DND-41 (cell line): ENCODE measurements at regions not wholly inside any gene's neighbourhood (a gene's known extent, or its start where the extent isn't known, plus 50 kb on each side); places are given as distances from the start of the nearest gene placed in this dataset.

Experiments
- ATAC-seq: fragments of 200-7000 bp; cut with Tn5 transposase; 3 replicates; pipeline ENCODE4 v1.9.1; 2021; ENCODE audit warnings: low read depth; ENCODE audit not compliant: insufficient read depth
- DNase-seq: peaks from one replicate; pipeline ENCODE4 v3.0.0-alpha.2; 2020
- H2AFZ ChIP-seq: 2 replicates; pipeline ENCODE4 v1.6.0; 2012; ENCODE audit warnings: low read depth, low read length
- H3K27ac ChIP-seq: 2 replicates; pipeline ENCODE4 v1.5.1; 2012; ENCODE audit warnings: low read length, inconsistent platforms
- H3K27me3 ChIP-seq: fragments of 200-600 bp; sonication (generic); 2 replicates; pipeline ENCODE4 v1.6.0; 2012; ENCODE audit warnings: low read length, mild to moderate bottlenecking, inconsistent platforms; ENCODE audit not compliant: insufficient read depth, poor library complexity
- H3K36me3 ChIP-seq: 2 replicates; pipeline ENCODE4 v1.5.1; 2012; ENCODE audit warnings: low read length, inconsistent platforms; ENCODE audit not compliant: insufficient read depth
- H3K4me1 ChIP-seq: 2 replicates; pipeline ENCODE4 v1.5.1; 2012; ENCODE audit warnings: mild to moderate bottlenecking, low read length; ENCODE audit not compliant: insufficient read depth
- H3K4me2 ChIP-seq: 2 replicates; pipeline ENCODE4 v1.6.0; 2012; ENCODE audit warnings: mild to moderate bottlenecking, moderate library complexity, low read length, inconsistent platforms; ENCODE audit not compliant: insufficient read depth
- H3K4me3 ChIP-seq, 2 experiments: fragments of 200-600 bp in 1 of 2; shearing (Covaris generic) in 1 of 2; 2 replicates each; pipeline ENCODE4 v1.5.1; 2012 to 2016; ENCODE audit warnings: inconsistent platforms in 2 of 2, low read length in 2 of 2, mild to moderate bottlenecking in 2 of 2, low read depth in 1 of 2, moderate library complexity in 1 of 2
- H3K79me2 ChIP-seq: 2 replicates; pipeline ENCODE4 v1.6.0; 2012; ENCODE audit warnings: low read length, inconsistent platforms; ENCODE audit not compliant: insufficient read depth
- H3K9ac ChIP-seq: 2 replicates; pipeline ENCODE4 v1.6.0; 2012; ENCODE audit warnings: low read depth, mild to moderate bottlenecking, inconsistent platforms, low read length, moderate library complexity
- H3K9me3 ChIP-seq: 2 replicates; pipeline ENCODE4 v1.5.1; 2012; ENCODE audit warnings: low read length, moderate library complexity, mild to moderate bottlenecking, inconsistent platforms; ENCODE audit not compliant: insufficient read depth, severe bottlenecking
- H4K20me1 ChIP-seq: 2 replicates; pipeline ENCODE4 v1.6.0; 2012; ENCODE audit warnings: low read length; ENCODE audit not compliant: insufficient read depth
- CTCF ChIP-seq: IDR thresholded peaks from 2 replicates; pipeline ENCODE4 v1.5.1; 2012; ENCODE audit warnings: borderline replicate concordance, low read length, moderate library complexity, mild to moderate bottlenecking; ENCODE audit not compliant: poor library complexity, severe bottlenecking; ENCODE audit errors: extremely low read depth
- EZH2 ChIP-seq: IDR thresholded peaks from 3 replicates; pipeline ENCODE4 v1.6.1; 2012; ENCODE audit warnings: borderline replicate concordance, low read depth, mild to moderate bottlenecking, moderate library complexity, low read length, inconsistent platforms; ENCODE audit not compliant: severe bottlenecking

- Histone ChIP-seq H3K9ac (no peak overlapping the region), H3K4me1 (no peaks in the 10 kb centered on the region), H3K36me3 (no peaks in the 10 kb centered on the region), H3K79me2 (peaks cover 98% of the 10 kb centered on the region), H3K4me2 (no peak overlapping the region), H3K4me3 (no peak overlapping the region), H4K20me1 (peaks cover 83% of the 10 kb centered on the region), H3K27ac (no peak overlapping the region), H3K27me3 (no peaks in the 10 kb centered on the region), H2AFZ (no peak overlapping the region), H3K9me3 (no peaks in the 10 kb centered on the region)
- no peak for ATAC-seq
- TF ChIP-seq EZH2 (no peak), CTCF (no peak)
- DNase-seq = no peak
Observed at GRCh38 chr3:72386327-72387000, 461.8 kb downstream of the SHQ1 start.

- DNase-seq = no peak
- H4K20me1 ChIP-seq = peaks cover 82% of the 10 kb centered on the region
- H3K4me3 ChIP-seq = no peak overlapping the region
Observed at GRCh38 chr3:72385167-72385566, 463.1 kb downstream of the SHQ1 start.

GRCh38 chr3:72384602-72385001, 463.6 kb downstream of the SHQ1 start:
- Histone ChIP-seq H3K79me2 (peaks cover 97% of the 10 kb centered on the region), H3K4me1 (no peaks in the 10 kb centered on the region)

More at GRCh38 chr3:72385167-72385566, 463.1 kb downstream of the SHQ1 start:
- Histone ChIP-seq H3K27ac (no peak overlapping the region), H3K27me3 (no peaks in the 10 kb centered on the region), H3K4me1 (no peaks in the 10 kb centered on the region), H3K36me3 (no peaks in the 10 kb centered on the region), H3K9me3 (no peaks in the 10 kb centered on the region), H3K9ac (no peak overlapping the region), H3K4me2 (no peak overlapping the region), H2AFZ (no peak overlapping the region), H3K79me2 (peaks cover 98% of the 10 kb centered on the region)
- ATAC-seq = no peak
- TF ChIP-seq EZH2 (no peak), CTCF (no peak)

More at GRCh38 chr3:72384602-72385001, 463.6 kb downstream of the SHQ1 start:
- no peak for DNase-seq
- H3K27ac ChIP-seq = no peak overlapping the region
- no peak overlapping the region for H3K4me2 ChIP-seq
- H3K9ac ChIP-seq = no peak overlapping the region
- H3K27me3 ChIP-seq = no peaks in the 10 kb centered on the region
- no peak overlapping the region for H2AFZ ChIP-seq
- no peaks in the 10 kb centered on the region for H3K36me3 ChIP-seq
- no peaks in the 10 kb centered on the region for H3K9me3 ChIP-seq
- ATAC-seq = no peak
- peaks cover 81% of the 10 kb centered on the region for H4K20me1 ChIP-seq
- no peak for TF ChIP-seq CTCF
- no peak overlapping the region for H3K4me3 ChIP-seq
